ENCODE measurements at regions not wholly inside any gene's neighbourhood (a gene's known extent, or its start where the extent isn't known, plus 50 kb on each side); places are given as distances from the start of the nearest gene placed in this dataset.
A peak's percentile ranks its signal among the peaks of the same experiment; 100 is the strongest.
"Not testable (repeated sequence)": the region's sequence is repeated elsewhere in the genome, so short reads cannot be mapped to it uniquely, and the experiment has no call there.

DNA sequence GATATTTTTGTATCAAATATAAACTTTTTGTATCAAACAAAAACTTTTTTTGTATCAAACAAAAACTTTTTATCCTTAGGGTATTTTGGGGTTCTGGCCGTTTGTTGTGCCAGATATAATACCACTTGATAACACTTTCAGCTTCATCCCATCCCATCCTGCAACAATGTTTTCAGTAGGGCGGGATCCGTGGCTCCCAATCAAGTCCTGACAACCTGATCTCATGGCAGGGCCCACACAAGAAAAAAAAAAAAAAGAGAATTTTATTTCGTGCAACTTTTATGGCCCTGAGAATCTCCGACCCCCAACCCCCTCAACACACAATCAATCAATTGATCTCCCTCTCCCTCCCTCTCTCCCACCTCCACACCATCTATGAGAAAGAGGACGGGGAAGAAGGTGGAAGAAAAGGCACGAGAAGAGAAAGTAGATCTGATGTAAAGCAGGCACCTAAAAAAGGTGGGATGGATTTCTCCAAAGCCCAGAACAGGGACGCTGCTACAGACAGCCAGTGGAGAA is 4749.6 kb upstream of the OR11H1 start:
- no CpG with 5 or more reads among the region's 8 CpGs for WGBS, 2 donors (ENCODE audit: extremely low coverage in 2 of 2, insufficient read length in 2 of 2, insufficient replicate concordance in 1 of 2)
- no peak for DNase-seq (ENCODE audit: low spot score)
- Histone ChIP-seq H3K4ac (ENCODE audit: low read length) (no peak overlapping the region), H2AK5ac (ENCODE audit: low read depth, low read length) (no peak overlapping the region), H2BK120ac (ENCODE audit: low read depth, low read length) (no peak overlapping the region), H3K23ac (ENCODE audit: low read depth, low read length, poor library complexity) (no peak overlapping the region), H3K9me3 (replicated peaks in 1 of 2; ENCODE audit: control insufficient read depth in 2 of 2, insufficient read depth in 1 of 2, low read depth in 1 of 2, low read length in 2 of 2) (peaks cover 0 to 16% of the 10 kb centered on the region in 2 donors), H2BK12ac (ENCODE audit: low read length) (no peak overlapping the region), H3K14ac (ENCODE audit: low read length) (no peak overlapping the region), H3K18ac (ENCODE audit: low read length) (no peak overlapping the region), H3K4me2 (ENCODE audit: insufficient read depth, low read length, poor library complexity, severe bottlenecking) (no peak overlapping the region), H3K36me3 (replicated peaks in 1 of 2; ENCODE audit: control insufficient read depth in 2 of 2, insufficient read depth in 2 of 2, low read length in 2 of 2) (no peaks in the 10 kb centered on the region), H3K4me3 (ENCODE audit: low read length in 2 of 2) (no peak overlapping the region), H2BK5ac (ENCODE audit: low read length) (no peak overlapping the region), H3K27me3 (ENCODE audit: control insufficient read depth in 3 of 3, insufficient read depth in 3 of 3, low read depth in 1 of 3, low read length in 3 of 3) (no peaks in the 10 kb centered on the region), H3K27ac (replicated peaks; ENCODE audit: low read length) (no peak overlapping the region), H4K8ac (ENCODE audit: low read depth, low read length) (no peak overlapping the region), H2BK15ac (ENCODE audit: low read length) (no peak overlapping the region), H3K9ac (ENCODE audit: low read depth, low read length, poor library complexity) (no peak overlapping the region), H4K91ac (ENCODE audit: low read depth, low read length, poor library complexity) (no peak overlapping the region), H3K79me1 (ENCODE audit: low read depth, low read length) (no peaks in the 10 kb centered on the region), H3K4me1 (ENCODE audit: control insufficient read depth in 2 of 2, insufficient read depth in 1 of 2, low read depth in 1 of 2, low read length in 2 of 2) (no peaks in the 10 kb centered on the region), H2AFZ (ENCODE audit: low read length) (no peak overlapping the region)

- not testable (repeated sequence) for H3K18ac ChIP-seq (ENCODE audit: low read length); H3K36me3 ChIP-seq (replicated peaks in 1 of 2; ENCODE audit: control insufficient read depth in 2 of 2, insufficient read depth in 2 of 2, low read length in 2 of 2); H4K91ac ChIP-seq (ENCODE audit: low read depth, low read length, poor library complexity); H3K14ac ChIP-seq (ENCODE audit: low read length); H3K27me3 ChIP-seq (ENCODE audit: control insufficient read depth in 3 of 3, insufficient read depth in 3 of 3, low read depth in 1 of 3, low read length in 3 of 3); H3K23ac ChIP-seq (ENCODE audit: low read depth, low read length, poor library complexity); H3K4ac ChIP-seq (ENCODE audit: low read length); H3K79me1 ChIP-seq (ENCODE audit: low read depth, low read length); H3K4me1 ChIP-seq (ENCODE audit: control insufficient read depth in 2 of 2, insufficient read depth in 1 of 2, low read depth in 1 of 2, low read length in 2 of 2); H2AFZ ChIP-seq (ENCODE audit: low read length); H2BK120ac ChIP-seq (ENCODE audit: low read depth, low read length); H3K4me3 ChIP-seq (ENCODE audit: low read length in 2 of 2); H3K4me2 ChIP-seq (ENCODE audit: insufficient read depth, low read length, poor library complexity, severe bottlenecking); H2AK5ac ChIP-seq (ENCODE audit: low read depth, low read length); H4K8ac ChIP-seq (ENCODE audit: low read depth, low read length); H2BK5ac ChIP-seq (ENCODE audit: low read length); DNase-seq (ENCODE audit: low spot score); H2BK15ac ChIP-seq (ENCODE audit: low read length); H2BK12ac ChIP-seq (ENCODE audit: low read length); H3K9ac ChIP-seq (ENCODE audit: low read depth, low read length, poor library complexity); H3K27ac ChIP-seq (replicated peaks; ENCODE audit: low read length)
- H3K9me3 ChIP-seq (replicated peaks in 1 of 2; ENCODE audit: control insufficient read depth in 2 of 2, insufficient read depth in 1 of 2, low read depth in 1 of 2, low read length in 2 of 2), result peaks cover 0 to 18% of the 10 kb centered on the region in 2 donors
- no CpG with 5 or more reads among the region's 6 CpGs for WGBS, 2 donors (ENCODE audit: extremely low coverage in 2 of 2, insufficient read length in 2 of 2, insufficient replicate concordance in 1 of 2)
Measured at GRCh38 chr22:10779200-10779599, 4748.8 kb upstream of the OR11H1 start.

GRCh38 chr22:10780281-10780680 is 4747.7 kb upstream of the OR11H1 start:
- Histone ChIP-seq H3K4me2 (ENCODE audit: insufficient read depth, low read length, poor library complexity, severe bottlenecking) (no peak overlapping the region), H2AK5ac (ENCODE audit: low read depth, low read length) (no peak overlapping the region), H3K23ac (ENCODE audit: low read depth, low read length, poor library complexity) (no peak overlapping the region), H3K9ac (ENCODE audit: low read depth, low read length, poor library complexity) (no peak overlapping the region), H3K4me3 (ENCODE audit: low read length in 2 of 2) (peak overlapping the region in 1 of 2 donors; percentile 40), H3K18ac (ENCODE audit: low read length) (no peak overlapping the region), H3K14ac (ENCODE audit: low read length) (no peak overlapping the region), H3K27ac (replicated peaks; ENCODE audit: low read length) (no peak overlapping the region), H3K79me1 (ENCODE audit: low read depth, low read length) (no peaks in the 10 kb centered on the region), H3K36me3 (replicated peaks in 1 of 2; ENCODE audit: control insufficient read depth in 2 of 2, insufficient read depth in 2 of 2, low read length in 2 of 2) (no peaks in the 10 kb centered on the region), H3K4ac (ENCODE audit: low read length) (no peak overlapping the region), H4K91ac (ENCODE audit: low read depth, low read length, poor library complexity) (no peak overlapping the region), H3K9me3 (replicated peaks in 1 of 2; ENCODE audit: control insufficient read depth in 2 of 2, insufficient read depth in 1 of 2, low read depth in 1 of 2, low read length in 2 of 2) (peaks cover 0 to 17% of the 10 kb centered on the region in 2 donors), H2BK15ac (ENCODE audit: low read length) (no peak overlapping the region), H2BK120ac (ENCODE audit: low read depth, low read length) (no peak overlapping the region), H2BK5ac (ENCODE audit: low read length) (no peak overlapping the region), H2BK12ac (ENCODE audit: low read length) (no peak overlapping the region), H3K27me3 (ENCODE audit: control insufficient read depth in 3 of 3, insufficient read depth in 3 of 3, low read depth in 1 of 3, low read length in 3 of 3) (no peaks in the 10 kb centered on the region), H4K8ac (ENCODE audit: low read depth, low read length) (no peak overlapping the region), H3K4me1 (ENCODE audit: control insufficient read depth in 2 of 2, insufficient read depth in 1 of 2, low read depth in 1 of 2, low read length in 2 of 2) (no peaks in the 10 kb centered on the region), H2AFZ (ENCODE audit: low read length) (no peak overlapping the region)
- DNase-seq (ENCODE audit: low spot score), result no peak
- WGBS, 2 donors (ENCODE audit: extremely low coverage in 2 of 2, insufficient read length in 2 of 2, insufficient replicate concordance in 1 of 2), result no CpG with 5 or more reads among the region's 8 CpGs

DNA sequence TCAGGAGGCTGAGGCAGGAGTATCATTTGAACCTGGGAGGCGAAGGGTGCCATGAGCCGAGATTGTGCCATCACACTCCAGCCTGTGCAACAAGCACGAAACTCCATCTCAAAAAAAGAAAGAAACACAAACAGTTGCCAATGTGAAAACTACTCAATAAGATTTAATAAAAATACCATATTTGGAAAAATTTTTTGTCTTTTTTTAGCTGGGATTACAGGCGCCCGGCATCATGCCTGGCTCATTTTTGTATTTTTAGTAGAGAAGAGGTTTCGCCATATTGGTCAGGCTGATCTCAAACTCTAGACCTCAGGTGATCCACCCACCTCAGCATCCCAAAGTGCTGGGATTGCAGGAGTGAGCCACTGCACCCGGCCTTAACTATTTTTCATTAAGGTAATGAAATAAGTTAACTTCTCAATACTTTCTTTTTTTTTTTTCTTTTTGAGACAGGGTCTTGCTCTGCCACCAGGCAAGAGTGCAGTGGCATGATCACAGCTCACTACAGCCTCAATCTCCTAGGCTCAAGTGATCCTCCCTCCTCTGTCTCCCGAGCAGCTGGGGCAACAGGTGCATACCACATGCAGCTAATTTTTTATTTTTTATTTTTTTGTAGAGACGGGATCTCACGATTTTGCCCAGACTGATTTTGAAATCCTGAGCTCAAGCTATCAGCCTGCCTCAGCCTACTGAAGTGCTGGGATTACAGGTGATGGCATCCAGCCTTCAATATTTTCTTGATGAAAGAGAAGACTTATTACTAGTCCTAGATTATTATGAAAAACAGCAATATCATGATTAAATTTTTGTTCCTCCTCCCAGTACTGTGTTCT is 4746.2 kb upstream of the OR11H1 start:
- Histone ChIP-seq H3K27me3 (ENCODE audit: control insufficient read depth in 3 of 3, insufficient read depth in 3 of 3, low read depth in 1 of 3, low read length in 3 of 3) (no peaks in the 10 kb centered on the region), H2BK5ac (ENCODE audit: low read length) (no peak overlapping the region), H3K79me1 (ENCODE audit: low read depth, low read length) (no peaks in the 10 kb centered on the region), H4K91ac (ENCODE audit: low read depth, low read length, poor library complexity) (no peak overlapping the region), H2BK12ac (ENCODE audit: low read length) (no peak overlapping the region), H2BK15ac (ENCODE audit: low read length) (no peak overlapping the region), H3K9me3 (replicated peaks in 1 of 2; ENCODE audit: control insufficient read depth in 2 of 2, insufficient read depth in 1 of 2, low read depth in 1 of 2, low read length in 2 of 2) (peaks cover 0 to 15% of the 10 kb centered on the region in 2 donors), H3K18ac (ENCODE audit: low read length) (no peak overlapping the region), H3K27ac (replicated peaks; ENCODE audit: low read length) (no peak overlapping the region), H3K4me3 (ENCODE audit: low read length in 2 of 2) (no peak overlapping the region), H3K9ac (ENCODE audit: low read depth, low read length, poor library complexity) (no peak overlapping the region), H2AFZ (ENCODE audit: low read length) (no peak overlapping the region), H3K4me2 (ENCODE audit: insufficient read depth, low read length, poor library complexity, severe bottlenecking) (no peak overlapping the region), H3K4ac (ENCODE audit: low read length) (no peak overlapping the region), H3K14ac (ENCODE audit: low read length) (no peak overlapping the region), H2AK5ac (ENCODE audit: low read depth, low read length) (no peak overlapping the region), H4K8ac (ENCODE audit: low read depth, low read length) (no peak overlapping the region), H3K23ac (ENCODE audit: low read depth, low read length, poor library complexity) (no peak overlapping the region), H2BK120ac (ENCODE audit: low read depth, low read length) (no peak overlapping the region), H3K4me1 (ENCODE audit: control insufficient read depth in 2 of 2, insufficient read depth in 1 of 2, low read depth in 1 of 2, low read length in 2 of 2) (no peaks in the 10 kb centered on the region), H3K36me3 (replicated peaks in 1 of 2; ENCODE audit: control insufficient read depth in 2 of 2, insufficient read depth in 2 of 2, low read length in 2 of 2) (no peaks in the 10 kb centered on the region)
- no peak for DNase-seq (ENCODE audit: low spot score)
- no CpG with 5 or more reads among the region's 10 CpGs for WGBS, 2 donors (ENCODE audit: extremely low coverage in 2 of 2, insufficient read length in 2 of 2, insufficient replicate concordance in 1 of 2)

All from neuronal stem cell (in vitro differentiated cells).